Neural progenitor cell (in vitro differentiated cells): ENCODE measurements at regions not wholly inside any gene's neighbourhood (a gene's known extent, or its start where the extent isn't known, plus 50 kb on each side); places are given as distances from the start of the nearest gene placed in this dataset. TPM values are rescaled to one million over a fixed set of nuclear protein-coding genes. Genes with fewer than 3 reads are reported as not detected.

Source experiments
- DNase-seq: peaks from one replicate; pipeline ENCODE4 v3.0.0-alpha.2; 2016; ENCODE audit warnings: low spot score
- H2AFZ ChIP-seq: fragments of 200-600 bp; sonication (generic); replicated peaks from 2 replicates; pipeline ENCODE4 v1.6.1; 2016; ENCODE audit warnings: antibody characterized with exemption
- H3F3A ChIP-seq: fragments of 200-600 bp; sonication (generic); 2 replicates; pipeline ENCODE4 v1.6.1; 2016; ENCODE audit warnings: antibody characterized with exemption, low read depth
- H3K27ac ChIP-seq: fragments of 200-600 bp; sonication (generic); 2 replicates; pipeline ENCODE4 v1.5.1; 2016; ENCODE audit warnings: mild to moderate bottlenecking
- H3K27me3 ChIP-seq: fragments of 200-600 bp; sonication (generic); 2 replicates; pipeline ENCODE4 v1.6.1; 2016; ENCODE audit warnings: mild to moderate bottlenecking, moderate library complexity
- H3K36me3 ChIP-seq: fragments of 200-600 bp; sonication (generic); 2 replicates; pipeline ENCODE4 v1.5.1; 2016
- H3K4me1 ChIP-seq: fragments of 200-600 bp; sonication (generic); 2 replicates; pipeline ENCODE4 v1.6.1; 2016; ENCODE audit warnings: mixed run types
- H3K4me2 ChIP-seq: fragments of 200-600 bp; sonication (generic); 2 replicates; pipeline ENCODE4 v1.6.1; 2016
- H3K4me3 ChIP-seq: fragments of 200-600 bp; sonication (generic); 2 replicates; pipeline ENCODE4 v1.5.1; 2016
- H3K79me2 ChIP-seq: fragments of 200-600 bp; sonication (generic); 2 replicates; pipeline ENCODE4 v1.6.1; 2016; ENCODE audit warnings: low read depth
- H3K9ac ChIP-seq: fragments of 200-600 bp; sonication (generic); 2 replicates; pipeline ENCODE4 v1.6.1; 2016
- H3K9me3 ChIP-seq: fragments of 200-600 bp; sonication (generic); 2 replicates; pipeline ENCODE4 v1.5.1; 2016; ENCODE audit warnings: low read depth
- H4K20me1 ChIP-seq: fragments of 200-600 bp; sonication (generic); 2 replicates; pipeline ENCODE4 v1.6.1; 2016; ENCODE audit warnings: low read depth
- H3K27ac Mint-ChIP-seq: 3 replicates; pipeline ENCODE4 v1.8.0; 2021; ENCODE audit warnings: mixed read lengths
- H3K27me3 Mint-ChIP-seq: 2 replicates; pipeline ENCODE4 v1.8.0; 2022; ENCODE audit warnings: low read depth, mild to moderate bottlenecking, inconsistent platforms, moderate library complexity, mixed read lengths; ENCODE audit not compliant: insufficient read depth
- H3K36me3 Mint-ChIP-seq: 3 replicates; pipeline ENCODE4 v1.8.0; 2021; ENCODE audit warnings: mixed read lengths
- H3K4me1 Mint-ChIP-seq: 3 replicates; pipeline ENCODE4 v1.8.0; 2021; ENCODE audit warnings: mixed read lengths
- H3K4me3 Mint-ChIP-seq: 3 replicates; pipeline ENCODE4 v1.8.0; 2021; ENCODE audit warnings: mild to moderate bottlenecking, moderate library complexity, mixed read lengths
- H3K9me3 Mint-ChIP-seq: 3 replicates; pipeline ENCODE4 v1.8.0; 2020; ENCODE audit warnings: mixed read lengths
- EZH2 ChIP-seq: fragments of 200-600 bp; sonication (generic); IDR thresholded peaks from 2 replicates; pipeline ENCODE4 v1.6.1; 2017; ENCODE audit warnings: antibody characterized with exemption, mild to moderate bottlenecking, moderate library complexity
- EZH2phosphoT487 ChIP-seq: fragments of 200-600 bp; sonication (generic); IDR thresholded peaks from 2 replicates; pipeline ENCODE4 v1.6.1; 2017; ENCODE audit warnings: antibody characterized with exemption
- small RNA-seq: library from RNA; depleted of rRNA; stranded (forward); fragments of <200 nt; gene quantifications from one replicate; pipeline ENCODE3, GENCODE V24; 2015
- TF ChIP-seq, protein P1 (sequence below): fragments of 200-600 bp; sonication (generic); IDR thresholded peaks from 2 replicates; pipeline ENCODE4 v1.5.1; 2017; ENCODE audit warnings: antibody characterized with exemption, mild to moderate bottlenecking

DNA sequence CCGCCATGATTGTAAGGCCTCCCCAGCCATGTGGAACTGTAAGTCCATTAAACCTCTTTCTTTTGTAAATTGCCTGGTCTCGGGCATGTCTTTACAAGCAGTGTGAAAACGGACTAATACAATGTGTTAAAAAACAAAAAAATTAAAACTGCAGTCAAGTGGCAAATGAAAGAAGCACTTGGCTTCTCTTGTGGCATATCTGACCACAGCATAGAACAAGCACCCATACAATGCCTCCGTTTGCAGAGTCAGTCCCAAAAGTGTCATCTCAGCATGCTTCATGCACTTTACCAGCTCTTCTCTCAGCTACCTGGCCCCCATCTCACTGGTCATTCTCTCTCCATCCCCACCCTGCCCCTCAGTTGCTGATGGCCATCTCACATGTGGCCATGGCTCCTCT, 51.1 kb upstream of the DAPK1 start:
- Histone ChIP-seq H2AFZ (peak overlapping the region; percentile 99), H3K9me3 (no peaks in the 10 kb centered on the region), H3K27ac (no peak overlapping the region), H3K4me3 (no peak overlapping the region), H3K79me2 (no peaks in the 10 kb centered on the region), H3K36me3 (no peaks in the 10 kb centered on the region), H3K27me3 (no peaks in the 10 kb centered on the region), H3F3A (no peaks in the 10 kb centered on the region), H4K20me1 (no peaks in the 10 kb centered on the region), H3K9ac (no peak overlapping the region), H3K4me1 (no peaks in the 10 kb centered on the region), H3K4me2 (no peak overlapping the region)
- Mint-ChIP-seq H3K27ac (no peak overlapping the region), H3K4me3 (peak overlapping the region; percentile 10), H3K27me3 (peaks cover 9% of the 10 kb centered on the region), H3K9me3 (peaks cover 3% of the 10 kb centered on the region), H3K4me1 (peaks cover 18% of the 10 kb centered on the region), H3K36me3 (no peaks in the 10 kb centered on the region)
- no peak for DNase-seq
- no peak for TF ChIP-seq EZH2phosphoT487
- TF ChIP-seq, protein P1, sequence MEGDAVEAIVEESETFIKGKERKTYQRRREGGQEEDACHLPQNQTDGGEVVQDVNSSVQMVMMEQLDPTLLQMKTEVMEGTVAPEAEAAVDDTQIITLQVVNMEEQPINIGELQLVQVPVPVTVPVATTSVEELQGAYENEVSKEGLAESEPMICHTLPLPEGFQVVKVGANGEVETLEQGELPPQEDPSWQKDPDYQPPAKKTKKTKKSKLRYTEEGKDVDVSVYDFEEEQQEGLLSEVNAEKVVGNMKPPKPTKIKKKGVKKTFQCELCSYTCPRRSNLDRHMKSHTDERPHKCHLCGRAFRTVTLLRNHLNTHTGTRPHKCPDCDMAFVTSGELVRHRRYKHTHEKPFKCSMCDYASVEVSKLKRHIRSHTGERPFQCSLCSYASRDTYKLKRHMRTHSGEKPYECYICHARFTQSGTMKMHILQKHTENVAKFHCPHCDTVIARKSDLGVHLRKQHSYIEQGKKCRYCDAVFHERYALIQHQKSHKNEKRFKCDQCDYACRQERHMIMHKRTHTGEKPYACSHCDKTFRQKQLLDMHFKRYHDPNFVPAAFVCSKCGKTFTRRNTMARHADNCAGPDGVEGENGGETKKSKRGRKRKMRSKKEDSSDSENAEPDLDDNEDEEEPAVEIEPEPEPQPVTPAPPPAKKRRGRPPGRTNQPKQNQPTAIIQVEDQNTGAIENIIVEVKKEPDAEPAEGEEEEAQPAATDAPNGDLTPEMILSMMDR = no peak
- TF ChIP-seq EZH2 = no peak

DNA sequence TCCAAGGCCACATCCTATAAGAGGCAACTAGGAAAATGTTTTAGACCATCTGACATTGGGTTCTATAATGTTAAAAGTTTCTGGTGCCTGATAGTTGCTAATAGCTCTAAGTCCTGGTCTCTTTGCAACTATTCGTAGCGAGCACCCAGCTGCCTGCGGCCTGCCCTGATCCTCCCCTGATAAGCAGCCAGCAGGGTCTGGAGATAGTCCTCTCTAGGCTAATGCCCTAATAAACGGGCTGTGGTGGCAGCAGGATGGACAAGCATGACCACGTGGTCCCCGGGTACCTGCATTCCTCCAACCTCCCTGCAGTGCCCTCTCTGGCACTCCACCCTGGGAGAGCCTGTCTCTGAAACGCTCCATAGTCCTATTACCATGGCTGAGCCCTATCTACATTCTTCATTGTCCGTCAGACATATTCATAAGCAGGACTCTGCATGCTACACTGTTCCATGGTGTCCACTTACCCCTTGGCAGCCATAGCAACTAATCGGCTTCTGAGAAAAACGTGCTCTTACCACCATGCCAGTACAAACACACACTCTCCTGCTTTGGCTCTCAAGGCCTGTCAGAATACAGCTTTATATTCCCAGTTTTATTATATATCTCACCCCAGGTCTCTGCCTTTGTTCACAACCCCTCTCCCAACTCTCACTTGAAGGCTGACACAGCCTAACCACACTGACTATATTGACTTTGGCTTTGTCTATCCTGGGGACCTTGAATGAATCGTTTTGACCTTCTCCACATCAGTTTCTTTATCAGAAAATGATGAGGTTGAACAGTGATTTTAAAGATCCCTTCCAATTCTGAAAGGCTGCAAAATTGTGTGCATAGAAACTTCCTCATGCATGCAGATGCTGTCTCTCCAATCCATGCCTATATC, 49.9 kb upstream of the DAPK1 start:
- Histone ChIP-seq H3F3A (no peaks in the 10 kb centered on the region), H3K4me1 (no peaks in the 10 kb centered on the region), H3K27me3 (no peaks in the 10 kb centered on the region), H3K79me2 (no peaks in the 10 kb centered on the region), H3K4me3 (no peak overlapping the region), H3K4me2 (no peak overlapping the region), H3K36me3 (no peaks in the 10 kb centered on the region), H3K9me3 (no peaks in the 10 kb centered on the region), H3K9ac (no peak overlapping the region), H4K20me1 (no peaks in the 10 kb centered on the region), H2AFZ (no peak overlapping the region), H3K27ac (no peak overlapping the region)
- H3K36me3 Mint-ChIP-seq = no peaks in the 10 kb centered on the region
- TF ChIP-seq EZH2 (no peak), EZH2phosphoT487 (no peak)
- TF ChIP-seq, protein P1 = no peak
- no peak for DNase-seq
- H3K27ac Mint-ChIP-seq = peak overlapping the region; percentile 34
- peaks cover 18% of the 10 kb centered on the region for H3K4me1 Mint-ChIP-seq
- no peaks in the 10 kb centered on the region for H3K9me3 Mint-ChIP-seq
- peaks cover 6% of the 10 kb centered on the region for H3K27me3 Mint-ChIP-seq
- H3K4me3 Mint-ChIP-seq = no peak overlapping the region

Small RNAs in the stretch of these regions (small RNA-seq; reads per million reads assigned to genes)
- gene AL353752.1 = not detected
- gene RF00568 = not detected
